Transverse colon (tissue), 4 donors: ENCODE measurements at regions not wholly inside any gene's neighbourhood (a gene's known extent, or its start where the extent isn't known, plus 50 kb on each side); places are given as distances from the start of the nearest gene placed in this dataset.

Source experiments
- DNase-seq: peaks from one replicate; pipeline ENCODE4 v3.0.0-alpha.2; 2019
- H3K27ac ChIP-seq, 4 donors: fragments of 200-600 bp; sonication (generic); 2 replicates each; pipeline ENCODE4 v1.5.1; 2016 to 2018; ENCODE audit warnings: inconsistent platforms in 4 of 4
- H3K27me3 ChIP-seq: fragments of 200-600 bp; sonication (generic); 2 replicates; pipeline ENCODE4 v1.5.1; 2017; ENCODE audit warnings: inconsistent platforms
- H3K36me3 ChIP-seq, 4 donors: fragments of 200-600 bp; sonication (generic); 2 replicates each; pipeline ENCODE4 v1.5.1; 2017 to 2019; ENCODE audit warnings: inconsistent platforms in 4 of 4
- H3K4me1 ChIP-seq, 4 donors: fragments of 200-600 bp; sonication (generic); 2 replicates each; pipeline ENCODE4 v1.5.1; 2017 to 2020; ENCODE audit warnings: inconsistent platforms in 4 of 4
- H3K4me3 ChIP-seq, 4 donors: fragments of 200-600 bp; sonication (generic); 1 replicate in 1 of 4; 2 replicates in 3 of 4; pipeline versions ENCODE4 v1.5.1 to v1.6.1; 2017 to 2019; ENCODE audit warnings: inconsistent platforms in 4 of 4
- H3K9me3 ChIP-seq, 2 donors: fragments of 200-600 bp; sonication (generic); 2 replicates each; pipeline ENCODE4 v1.5.1; 2017 to 2019; ENCODE audit warnings: inconsistent platforms in 2 of 2
- EP300 ChIP-seq: sonication (generic); formaldehyde crosslinking; IDR thresholded peaks from one replicate; pipeline ENCODE4 v1.6.1; 2017; ENCODE audit warnings: antibody characterized with exemption, low read depth
- POLR2A ChIP-seq: fragments of 450-650 bp; IDR thresholded peaks from one replicate; pipeline ENCODE4 v1.6.1; 2016; ENCODE audit warnings: antibody characterized with exemption, mild to moderate bottlenecking, moderate library complexity
- POLR2AphosphoS5 ChIP-seq, 3 donors: sonication (generic); formaldehyde crosslinking; IDR thresholded peaks; one replicate each; pipeline ENCODE4 v1.6.1; 2016; ENCODE audit warnings: antibody characterized with exemption in 3 of 3
- WGBS, 2 donors: methylation state at CpG; one replicate each; pipeline ENCODE4 v1.1.5; 2018; ENCODE audit warnings: low coverage in 1 of 2; 5-methylcytosine and 5-hydroxymethylcytosine counted together
- in situ Hi-C, 4 donors: fragments of 200-750 bp; cut with MboI; loops; one replicate each; pipeline versions ENCODE4 v1.15.0 to v1.15.1; 2017; ENCODE audit warnings: low sequenced_read_pairs in 3 of 4, low pct_ligation_motif_present in 1 of 4, low pct_unique_long_range_greater_than_20kb in 1 of 4
- intact Hi-C: fragments of 100-400 bp; cut with DNase I; formaldehyde crosslinking; loops from one replicate; pipeline ENCODE4 v1.15.1; 2023; ENCODE audit warnings: low total_unique reads
- TF ChIP-seq, protein P1 (sequence below), 5 experiments: fragments of 200-600 bp in 3 of 5; fragments of 450-650 bp in 2 of 5; sonication (generic) in 3 of 5; IDR thresholded peaks; 1 replicate in 2 of 5; 2 replicates in 3 of 5; pipeline ENCODE4 v1.5.1; 2016 to 2017; ENCODE audit warnings: antibody characterized with exemption in 5 of 5, inconsistent platforms in 3 of 5, mild to moderate bottlenecking in 2 of 5, moderate library complexity in 1 of 5

DNA sequence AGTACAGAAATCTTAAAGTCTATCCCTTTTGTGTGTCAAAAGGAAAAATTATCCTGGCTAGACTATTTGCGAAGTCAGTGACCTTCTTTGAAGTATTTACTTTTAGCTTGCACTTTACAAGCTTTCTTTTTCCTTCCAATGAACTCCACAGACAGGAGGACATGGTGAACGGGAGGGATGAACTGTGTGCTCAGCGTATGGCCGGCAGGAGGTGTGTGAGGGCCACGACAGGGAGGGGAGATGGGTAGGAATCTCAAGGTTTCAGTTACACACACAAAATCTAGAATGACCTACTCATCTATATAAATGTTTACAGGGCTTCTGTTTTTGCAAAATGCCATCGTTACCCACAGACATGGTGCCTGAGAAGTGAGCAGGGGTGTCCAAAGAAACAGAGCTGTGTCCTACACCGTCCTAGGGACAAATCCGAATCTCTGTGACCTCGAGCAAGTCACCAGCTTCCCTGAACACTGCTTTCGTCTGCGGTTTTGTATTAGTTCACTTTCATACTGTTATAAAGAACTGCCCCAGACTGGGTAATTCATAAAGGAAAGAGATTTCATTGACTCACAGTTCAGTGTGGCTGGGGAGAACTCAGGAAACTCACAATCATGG is 537.2 kb downstream of the LIG4 start:
- no peak overlapping the region for H3K27ac ChIP-seq
- no peak overlapping the region for H3K4me3 ChIP-seq
- H3K9me3 ChIP-seq = no peaks in the 10 kb centered on the region
- H3K36me3 ChIP-seq = no peaks in the 10 kb centered on the region
- TF ChIP-seq EP300 (no peak), POLR2AphosphoS5 (IDR thresholded peaks at IDR 0.05) (no peak), POLR2A (no peak)
- TF ChIP-seq, protein P1, sequence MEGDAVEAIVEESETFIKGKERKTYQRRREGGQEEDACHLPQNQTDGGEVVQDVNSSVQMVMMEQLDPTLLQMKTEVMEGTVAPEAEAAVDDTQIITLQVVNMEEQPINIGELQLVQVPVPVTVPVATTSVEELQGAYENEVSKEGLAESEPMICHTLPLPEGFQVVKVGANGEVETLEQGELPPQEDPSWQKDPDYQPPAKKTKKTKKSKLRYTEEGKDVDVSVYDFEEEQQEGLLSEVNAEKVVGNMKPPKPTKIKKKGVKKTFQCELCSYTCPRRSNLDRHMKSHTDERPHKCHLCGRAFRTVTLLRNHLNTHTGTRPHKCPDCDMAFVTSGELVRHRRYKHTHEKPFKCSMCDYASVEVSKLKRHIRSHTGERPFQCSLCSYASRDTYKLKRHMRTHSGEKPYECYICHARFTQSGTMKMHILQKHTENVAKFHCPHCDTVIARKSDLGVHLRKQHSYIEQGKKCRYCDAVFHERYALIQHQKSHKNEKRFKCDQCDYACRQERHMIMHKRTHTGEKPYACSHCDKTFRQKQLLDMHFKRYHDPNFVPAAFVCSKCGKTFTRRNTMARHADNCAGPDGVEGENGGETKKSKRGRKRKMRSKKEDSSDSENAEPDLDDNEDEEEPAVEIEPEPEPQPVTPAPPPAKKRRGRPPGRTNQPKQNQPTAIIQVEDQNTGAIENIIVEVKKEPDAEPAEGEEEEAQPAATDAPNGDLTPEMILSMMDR (IDR thresholded peaks at IDR 0.05) = no peak
- no peaks in the 10 kb centered on the region for H3K27me3 ChIP-seq
- 54 to 56% methylated on average over 10 to 11 of the region's 11 CpGs for WGBS, 2 donors
- intact Hi-C loops (no loop called here), in situ Hi-C loops (no loop called here)
- no peaks in the 10 kb centered on the region for H3K4me1 ChIP-seq
- DNase-seq = no peak

DNA sequence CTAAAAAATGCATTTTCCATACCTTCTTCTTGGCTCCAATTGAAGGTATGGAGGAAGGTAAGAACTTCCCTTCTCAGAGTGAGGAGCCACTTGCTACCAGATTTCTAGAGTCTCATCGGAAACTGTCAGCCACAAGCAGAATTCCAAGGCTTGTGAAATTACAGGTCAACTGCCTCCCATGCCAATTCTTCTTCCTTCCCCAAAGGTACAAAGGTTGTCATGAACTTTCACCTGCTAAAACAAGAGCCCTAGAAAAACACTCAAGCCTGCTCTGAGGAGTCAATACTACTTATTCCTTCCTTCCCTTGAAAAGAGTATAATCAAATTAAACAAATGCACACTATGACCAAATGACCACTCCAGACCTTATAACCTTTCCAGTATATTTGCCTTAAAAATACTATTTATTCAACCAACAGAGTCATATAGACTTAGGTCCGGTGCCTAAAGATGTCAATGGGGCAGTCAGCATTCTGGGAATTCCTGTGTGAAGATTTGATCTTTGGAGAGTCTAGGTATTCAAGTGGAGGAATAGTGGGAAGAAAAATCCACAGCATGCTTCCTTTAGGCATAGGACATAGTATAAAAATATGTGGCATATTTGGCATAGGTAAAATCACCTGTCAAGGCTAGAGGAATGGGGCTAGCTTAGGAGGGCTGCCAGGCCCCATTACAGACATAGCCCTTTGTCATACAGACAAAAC is 539.3 kb downstream of the LIG4 start:
- intact Hi-C loops = no loop called here
- DNase-seq = no peak
- no peaks in the 10 kb centered on the region for H3K36me3 ChIP-seq
- TF ChIP-seq POLR2AphosphoS5 (IDR thresholded peaks at IDR 0.05) = no peak
- TF ChIP-seq, protein P1 (IDR thresholded peaks at IDR 0.05) = no peak
- whole genome bisulfite sequencing, 2 donors = 88 to 100% methylated on average over 2 of the region's 2 CpGs
- no peaks in the 10 kb centered on the region for H3K4me1 ChIP-seq
- no peaks in the 10 kb centered on the region for H3K27me3 ChIP-seq
- H3K9me3 ChIP-seq = no peaks in the 10 kb centered on the region
- no peak overlapping the region for H3K4me3 ChIP-seq
- no peak overlapping the region for H3K27ac ChIP-seq
- in situ Hi-C loops = no loop called here

DNA sequence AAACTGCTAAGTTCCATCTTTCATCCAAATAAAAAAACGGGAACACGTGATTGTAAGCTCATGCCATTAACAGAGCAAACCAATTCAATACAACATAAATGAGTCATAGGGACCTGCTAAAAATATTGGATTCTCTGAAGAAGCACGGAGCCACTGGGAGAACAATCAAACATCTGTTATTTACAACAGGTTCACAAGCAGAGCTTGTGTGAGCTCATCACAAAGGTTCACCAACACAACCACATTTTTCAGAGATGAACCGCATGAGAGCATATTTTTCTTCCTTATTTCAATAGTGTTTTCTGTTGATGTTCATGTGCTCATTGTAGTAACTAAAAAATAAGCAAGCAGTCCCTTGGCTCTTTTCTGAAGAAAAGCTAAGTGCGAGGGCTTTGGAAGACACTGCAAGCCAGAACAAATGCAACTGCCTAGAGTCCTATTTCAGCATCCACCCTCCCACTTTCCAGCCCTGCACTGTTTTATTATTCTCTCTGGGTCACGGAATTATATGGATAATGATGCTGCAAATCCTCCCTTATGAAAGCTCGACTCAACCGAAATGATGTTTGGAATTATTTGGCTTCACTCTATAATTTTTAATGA is 545.8 kb downstream of the LIG4 start:
- DNase-seq = no peak
- intact Hi-C loops = no loop called here
- Histone ChIP-seq H3K36me3 (no peaks in the 10 kb centered on the region), H3K27me3 (no peaks in the 10 kb centered on the region), H3K9me3 (no peaks in the 10 kb centered on the region), H3K27ac (no peak overlapping the region), H3K4me1 (no peaks in the 10 kb centered on the region), H3K4me3 (no peak overlapping the region)
- no peak for TF ChIP-seq POLR2AphosphoS5 (IDR thresholded peaks at IDR 0.05)
- TF ChIP-seq EP300 = no peak
- TF ChIP-seq, protein P1 (IDR thresholded peaks at IDR 0.05) = no peak
- no peak for TF ChIP-seq POLR2A
- in situ Hi-C loops = loop anchor here in 2 of 4 donors (25.0 kb wide), 1 partner anchor 457 kb away; no protein-coding TSS in a partner anchor
- WGBS, 2 donors = 71 to 80% methylated on average over 8 of the region's 8 CpGs

DNA sequence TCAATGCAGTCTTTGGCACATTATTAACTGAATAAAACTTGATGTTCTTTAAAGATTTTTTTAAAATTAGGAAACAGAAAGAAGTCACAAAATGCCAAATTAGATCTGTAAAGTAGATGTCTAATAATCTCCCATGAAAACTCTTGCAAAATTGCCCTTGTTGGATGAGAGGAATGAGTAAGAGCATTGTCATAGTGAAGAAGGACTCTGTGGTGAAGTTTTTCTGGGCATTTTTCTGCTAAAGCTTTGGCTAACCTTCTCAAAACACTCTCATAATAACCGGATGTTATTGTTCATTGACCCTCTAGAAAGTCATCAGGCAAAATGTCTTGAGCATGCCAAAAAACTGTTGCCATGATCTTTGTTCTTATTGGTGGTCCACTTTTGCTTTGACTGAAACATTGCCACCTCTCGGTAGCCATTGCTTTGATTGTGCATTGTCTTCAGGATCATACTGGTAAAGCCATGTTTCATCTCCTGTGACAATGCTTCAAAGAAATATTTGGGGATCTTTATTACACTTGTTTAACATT is 549.3 kb downstream of the LIG4 start:
- H3K9me3 ChIP-seq = no peaks in the 10 kb centered on the region

More for the DNA sequence above, 549.3 kb downstream of the LIG4 start:
- no peaks in the 10 kb centered on the region for H3K36me3 ChIP-seq
- in situ Hi-C loops (loop anchor here in 2 of 4 donors (25.0 kb wide), 1 partner anchor 454 kb away; no protein-coding TSS in a partner anchor), intact Hi-C loops (no loop called here)
- no peak for DNase-seq
- TF ChIP-seq, protein P1 (IDR thresholded peaks at IDR 0.05) = no peak
- TF ChIP-seq POLR2A (no peak), EP300 (no peak), POLR2AphosphoS5 (IDR thresholded peaks at IDR 0.05) (no peak)
- H3K27ac ChIP-seq = no peak overlapping the region
- 63 to 90% methylated on average over 2 of the region's 2 CpGs for WGBS, 2 donors
- no peaks in the 10 kb centered on the region for H3K27me3 ChIP-seq
- H3K4me1 ChIP-seq = no peaks in the 10 kb centered on the region
- H3K4me3 ChIP-seq = no peak overlapping the region
